WTC11 (cell line): ENCODE measurements at regions not wholly inside any gene's neighbourhood (a gene's known extent, or its start where the extent isn't known, plus 50 kb on each side); places are given as distances from the start of the nearest gene placed in this dataset.

Experiments used
- ATAC-seq: fragments of 200-7000 bp; cut with Tn5 transposase; 2 replicates; pipeline ENCODE4 v1.10.0; 2021; ENCODE audit warnings: mild to moderate bottlenecking, moderate library complexity
- CTCF ChIA-PET: fragments of 300-600 bp; sonication (Branson Sonifier 250); formaldehyde crosslinking; loops from one replicate; lab custom pipeline; 2021; ENCODE audit warnings: antibody characterized with exemption; lab: Charles Lee
- POLR2A ChIA-PET: fragments of 350-600 bp; sonication (Branson Sonifier 250); formaldehyde crosslinking; loops from one replicate; lab custom pipeline; 2021; ENCODE audit warnings: antibody characterized with exemption; lab: Charles Lee
- DNase-seq: peaks from one replicate; pipeline ENCODE4 v3.0.0; 2021; ENCODE audit warnings: low spot score
- H3K27ac Mint-ChIP-seq: 2 replicates; pipeline ENCODE4 v1.8.0; 2021; ENCODE audit warnings: mixed read lengths
- H3K27me3 Mint-ChIP-seq: 2 replicates; pipeline ENCODE4 v1.8.0; 2021; ENCODE audit warnings: low read depth, mild to moderate bottlenecking, moderate library complexity, mixed read lengths
- H3K36me3 Mint-ChIP-seq: 2 replicates; pipeline ENCODE4 v1.8.0; 2021; ENCODE audit warnings: mixed read lengths
- H3K4me1 Mint-ChIP-seq: 2 replicates; pipeline ENCODE4 v1.8.0; 2022; ENCODE audit warnings: mixed read lengths
- H3K4me3 Mint-ChIP-seq: 2 replicates; pipeline ENCODE4 v1.8.0; 2021; ENCODE audit warnings: mild to moderate bottlenecking, moderate library complexity, mixed read lengths
- H3K9me3 Mint-ChIP-seq: 2 replicates; pipeline ENCODE4 v1.8.0; 2021; ENCODE audit warnings: mixed read lengths
- MXD4 ChIP-seq: fragments of 250-450 bp; sonication (Bioruptor Pico); IDR thresholded peaks from 2 replicates; pipeline ENCODE4 v1.8.0; 2021; ENCODE audit warnings: mild to moderate bottlenecking, moderate library complexity, borderline replicate concordance
- NFATC4 ChIP-seq: fragments of 250-450 bp; sonication (Bioruptor Pico); IDR thresholded peaks from 2 replicates; pipeline ENCODE4 v1.9.0; 2021; ENCODE audit warnings: mild to moderate bottlenecking
- OVOL2 ChIP-seq: fragments of 250-450 bp; sonication (Bioruptor Pico); IDR thresholded peaks from 2 replicates; pipeline ENCODE4 v1.9.0; 2021; ENCODE audit warnings: mild to moderate bottlenecking, borderline replicate concordance
- RORB ChIP-seq: fragments of 250-450 bp; sonication (Bioruptor Pico); IDR thresholded peaks from 2 replicates; pipeline ENCODE4 v1.9.0; 2021; ENCODE audit warnings: mild to moderate bottlenecking
- SP1 ChIP-seq: sonication (generic); formaldehyde crosslinking; conservative IDR thresholded peaks from 2 replicates; pipeline ENCODE4 v1.8.1; 2022; ENCODE audit warnings: missing genetic modification reagents
- TEAD1 ChIP-seq: sonication (generic); formaldehyde crosslinking; IDR thresholded peaks from 2 replicates; pipeline ENCODE4 v1.8.0; 2022; ENCODE audit warnings: mild to moderate bottlenecking, missing genetic modification reagents
- TP53 ChIP-seq: sonication (generic); formaldehyde crosslinking; IDR thresholded peaks from 2 replicates; pipeline ENCODE4 v1.8.1; 2023; ENCODE audit warnings: mild to moderate bottlenecking, missing genetic modification reagents
- ZNF232 ChIP-seq: sonication (generic); formaldehyde crosslinking; IDR thresholded peaks from 2 replicates; pipeline ENCODE4 v1.8.0; 2022; ENCODE audit warnings: mild to moderate bottlenecking, missing genetic modification reagents
- ZNF263 ChIP-seq: sonication (generic); formaldehyde crosslinking; IDR thresholded peaks from 2 replicates; pipeline ENCODE4 v1.8.1; 2022; ENCODE audit warnings: low read depth, mild to moderate bottlenecking, moderate library complexity, missing genetic modification reagents
- ZNF671 ChIP-seq: fragments of 250-450 bp; sonication (Bioruptor Pico); IDR thresholded peaks from 2 replicates; pipeline ENCODE4 v1.8.0; 2021; ENCODE audit warnings: mild to moderate bottlenecking
- TF ChIP-seq, protein P1 (sequence below): sonication (generic); formaldehyde crosslinking; IDR thresholded peaks from 2 replicates; pipeline ENCODE4 v1.8.1; 2022; ENCODE audit warnings: missing genetic modification reagents, borderline replicate concordance
- TF ChIP-seq, protein P2 (sequence below): fragments of 250-450 bp; sonication (Bioruptor Pico); IDR thresholded peaks from 2 replicates; pipeline ENCODE4 v1.9.0; 2021; ENCODE audit warnings: mild to moderate bottlenecking, borderline replicate concordance
- TF ChIP-seq, protein P3 (sequence below): fragments of 250-450 bp; sonication (Bioruptor Pico); IDR thresholded peaks from 2 replicates; pipeline ENCODE4 v1.9.0; 2021; ENCODE audit warnings: moderate library complexity, mild to moderate bottlenecking, inconsistent platforms, borderline replicate concordance
- TF ChIP-seq, protein P4 (sequence below): fragments of 250-450 bp; sonication (Bioruptor Pico); conservative IDR thresholded peaks from 2 replicates; pipeline ENCODE4 v1.9.0; 2021; ENCODE audit warnings: mild to moderate bottlenecking
- TF ChIP-seq, protein P5 (sequence below): fragments of 250-450 bp; sonication (Bioruptor Pico); IDR thresholded peaks from 2 replicates; pipeline ENCODE4 v2.1.2; 2022; ENCODE audit warnings: mild to moderate bottlenecking, moderate library complexity
- TF ChIP-seq, protein P6 (sequence below): sonication (generic); formaldehyde crosslinking; IDR thresholded peaks from 2 replicates; pipeline ENCODE4 v1.8.0; 2022; ENCODE audit warnings: mild to moderate bottlenecking, missing genetic modification reagents

DNA sequence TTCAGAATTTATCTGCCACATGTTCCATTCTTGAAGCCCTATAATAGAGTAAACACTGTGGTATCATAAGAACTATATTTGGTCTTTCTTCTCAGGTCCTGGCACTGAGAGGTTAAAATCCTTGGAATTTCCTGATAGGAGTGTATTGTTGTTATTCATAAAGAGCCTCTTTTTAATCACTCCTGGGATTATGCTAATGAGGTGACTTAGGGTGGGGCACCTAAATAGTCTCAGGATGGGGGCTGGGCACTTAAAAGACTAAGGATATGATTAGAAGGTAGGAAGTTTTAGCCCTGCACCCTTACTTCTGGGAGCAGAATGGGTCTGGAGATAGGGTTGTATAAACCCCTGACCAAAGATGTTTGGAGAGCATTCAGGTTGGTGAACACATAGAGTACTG lies 755.2 kb upstream of the TENM4 start:
- ATAC-seq (no peak), DNase-seq (no peak)
- Mint-ChIP-seq H3K9me3 (no peaks in the 10 kb centered on the region), H3K4me1 (peaks cover 22% of the 10 kb centered on the region), H3K27ac (0 out of 2 replicates have a peak overlapping the region, but pooled peaks have one; percentile 29), H3K36me3 (no peaks in the 10 kb centered on the region), H3K27me3 (no peaks in the 10 kb centered on the region), H3K4me3 (no peak overlapping the region)
- ChIA-PET POLR2A (interaction anchor here (0.6 kb wide), 1 partner anchor 20 kb away, joined by 5 read pairs; no protein-coding TSS in a partner anchor), CTCF (no interaction called here)
- TF ChIP-seq MXD4 (CRISPR knock-in tag) (no peak), NFATC4 (CRISPR knock-in tag) (no peak), RORB (CRISPR knock-in tag) (no peak), ZNF232 (CRISPR knock-in tag) (no peak), ZNF671 (CRISPR knock-in tag) (no peak), TEAD1 (no peak), TP53 (CRISPR knock-in tag) (no peak), SP1 (CRISPR knock-in tag) (no peak), ZNF263 (no peak), OVOL2 (CRISPR knock-in tag) (no peak)
- TF ChIP-seq, protein P1, sequence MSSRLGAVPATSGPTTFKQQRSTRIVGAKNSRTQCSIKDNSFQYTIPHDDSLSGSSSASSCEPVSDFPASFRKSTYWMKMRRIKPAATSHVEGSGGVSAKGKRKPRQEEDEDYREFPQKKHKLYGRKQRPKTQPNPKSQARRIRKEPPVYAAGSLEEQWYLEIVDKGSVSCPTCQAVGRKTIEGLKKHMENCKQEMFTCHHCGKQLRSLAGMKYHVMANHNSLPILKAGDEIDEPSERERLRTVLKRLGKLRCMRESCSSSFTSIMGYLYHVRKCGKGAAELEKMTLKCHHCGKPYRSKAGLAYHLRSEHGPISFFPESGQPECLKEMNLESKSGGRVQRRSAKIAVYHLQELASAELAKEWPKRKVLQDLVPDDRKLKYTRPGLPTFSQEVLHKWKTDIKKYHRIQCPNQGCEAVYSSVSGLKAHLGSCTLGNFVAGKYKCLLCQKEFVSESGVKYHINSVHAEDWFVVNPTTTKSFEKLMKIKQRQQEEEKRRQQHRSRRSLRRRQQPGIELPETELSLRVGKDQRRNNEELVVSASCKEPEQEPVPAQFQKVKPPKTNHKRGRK, result no peak
- TF ChIP-seq, protein P2, sequence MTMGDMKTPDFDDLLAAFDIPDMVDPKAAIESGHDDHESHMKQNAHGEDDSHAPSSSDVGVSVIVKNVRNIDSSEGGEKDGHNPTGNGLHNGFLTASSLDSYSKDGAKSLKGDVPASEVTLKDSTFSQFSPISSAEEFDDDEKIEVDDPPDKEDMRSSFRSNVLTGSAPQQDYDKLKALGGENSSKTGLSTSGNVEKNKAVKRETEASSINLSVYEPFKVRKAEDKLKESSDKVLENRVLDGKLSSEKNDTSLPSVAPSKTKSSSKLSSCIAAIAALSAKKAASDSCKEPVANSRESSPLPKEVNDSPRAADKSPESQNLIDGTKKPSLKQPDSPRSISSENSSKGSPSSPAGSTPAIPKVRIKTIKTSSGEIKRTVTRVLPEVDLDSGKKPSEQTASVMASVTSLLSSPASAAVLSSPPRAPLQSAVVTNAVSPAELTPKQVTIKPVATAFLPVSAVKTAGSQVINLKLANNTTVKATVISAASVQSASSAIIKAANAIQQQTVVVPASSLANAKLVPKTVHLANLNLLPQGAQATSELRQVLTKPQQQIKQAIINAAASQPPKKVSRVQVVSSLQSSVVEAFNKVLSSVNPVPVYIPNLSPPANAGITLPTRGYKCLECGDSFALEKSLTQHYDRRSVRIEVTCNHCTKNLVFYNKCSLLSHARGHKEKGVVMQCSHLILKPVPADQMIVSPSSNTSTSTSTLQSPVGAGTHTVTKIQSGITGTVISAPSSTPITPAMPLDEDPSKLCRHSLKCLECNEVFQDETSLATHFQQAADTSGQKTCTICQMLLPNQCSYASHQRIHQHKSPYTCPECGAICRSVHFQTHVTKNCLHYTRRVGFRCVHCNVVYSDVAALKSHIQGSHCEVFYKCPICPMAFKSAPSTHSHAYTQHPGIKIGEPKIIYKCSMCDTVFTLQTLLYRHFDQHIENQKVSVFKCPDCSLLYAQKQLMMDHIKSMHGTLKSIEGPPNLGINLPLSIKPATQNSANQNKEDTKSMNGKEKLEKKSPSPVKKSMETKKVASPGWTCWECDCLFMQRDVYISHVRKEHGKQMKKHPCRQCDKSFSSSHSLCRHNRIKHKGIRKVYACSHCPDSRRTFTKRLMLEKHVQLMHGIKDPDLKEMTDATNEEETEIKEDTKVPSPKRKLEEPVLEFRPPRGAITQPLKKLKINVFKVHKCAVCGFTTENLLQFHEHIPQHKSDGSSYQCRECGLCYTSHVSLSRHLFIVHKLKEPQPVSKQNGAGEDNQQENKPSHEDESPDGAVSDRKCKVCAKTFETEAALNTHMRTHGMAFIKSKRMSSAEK (CRISPR knock-in tag), result no peak
- TF ChIP-seq, protein P3, sequence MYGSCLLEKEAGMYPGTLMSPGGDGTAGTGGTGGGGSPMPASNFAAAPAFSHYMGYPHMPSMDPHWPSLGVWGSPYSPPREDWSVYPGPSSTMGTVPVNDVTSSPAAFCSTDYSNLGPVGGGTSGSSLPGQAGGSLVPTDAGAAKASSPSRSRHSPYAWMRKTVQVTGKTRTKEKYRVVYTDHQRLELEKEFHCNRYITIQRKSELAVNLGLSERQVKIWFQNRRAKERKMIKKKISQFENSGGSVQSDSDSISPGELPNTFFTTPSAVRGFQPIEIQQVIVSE (CRISPR knock-in tag), result no peak
- TF ChIP-seq, protein P4, sequence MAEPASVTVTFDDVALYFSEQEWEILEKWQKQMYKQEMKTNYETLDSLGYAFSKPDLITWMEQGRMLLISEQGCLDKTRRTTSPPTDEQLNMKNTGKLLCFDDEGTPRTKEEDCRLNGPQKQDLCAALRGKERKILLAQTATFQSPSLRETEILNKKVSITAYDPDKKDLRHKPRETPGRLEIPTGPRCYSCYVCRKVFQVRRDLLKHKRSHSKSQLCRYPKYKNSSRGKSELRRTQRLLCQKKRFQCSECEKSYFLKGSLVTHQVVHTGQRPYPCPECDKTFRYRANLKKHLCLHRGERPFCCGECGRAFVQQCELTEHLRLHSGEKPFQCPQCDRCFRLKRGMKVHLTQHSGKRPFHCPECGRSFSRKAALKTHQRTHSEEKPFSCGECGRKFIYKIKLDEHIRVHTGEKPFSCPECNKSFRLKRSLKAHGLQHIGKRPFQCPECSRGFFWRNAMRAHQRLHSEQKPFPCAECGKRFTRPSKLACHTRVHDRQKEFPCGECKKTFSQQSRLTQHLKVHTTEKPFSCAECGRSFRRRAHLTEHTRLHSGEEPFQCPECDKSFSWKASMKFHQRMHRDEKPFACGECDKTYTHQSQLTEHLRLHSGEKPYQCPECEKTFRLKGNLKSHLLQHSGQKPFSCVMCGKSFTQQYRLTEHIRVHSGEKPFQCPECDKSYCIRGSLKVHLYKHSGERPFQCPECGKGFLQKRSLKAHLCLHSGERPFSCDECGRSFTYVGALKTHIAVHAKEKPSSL (CRISPR knock-in tag), result no peak
- TF ChIP-seq, protein P5, sequence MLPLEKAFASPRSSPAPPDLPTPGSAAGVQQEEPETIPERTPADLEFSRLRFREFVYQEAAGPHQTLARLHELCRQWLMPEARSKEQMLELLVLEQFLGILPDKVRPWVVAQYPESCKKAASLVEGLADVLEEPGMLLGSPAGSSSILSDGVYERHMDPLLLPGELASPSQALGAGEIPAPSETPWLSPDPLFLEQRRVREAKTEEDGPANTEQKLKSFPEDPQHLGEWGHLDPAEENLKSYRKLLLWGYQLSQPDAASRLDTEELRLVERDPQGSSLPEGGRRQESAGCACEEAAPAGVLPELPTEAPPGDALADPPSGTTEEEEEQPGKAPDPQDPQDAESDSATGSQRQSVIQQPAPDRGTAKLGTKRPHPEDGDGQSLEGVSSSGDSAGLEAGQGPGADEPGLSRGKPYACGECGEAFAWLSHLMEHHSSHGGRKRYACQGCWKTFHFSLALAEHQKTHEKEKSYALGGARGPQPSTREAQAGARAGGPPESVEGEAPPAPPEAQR, result no peak
- TF ChIP-seq, protein P6, sequence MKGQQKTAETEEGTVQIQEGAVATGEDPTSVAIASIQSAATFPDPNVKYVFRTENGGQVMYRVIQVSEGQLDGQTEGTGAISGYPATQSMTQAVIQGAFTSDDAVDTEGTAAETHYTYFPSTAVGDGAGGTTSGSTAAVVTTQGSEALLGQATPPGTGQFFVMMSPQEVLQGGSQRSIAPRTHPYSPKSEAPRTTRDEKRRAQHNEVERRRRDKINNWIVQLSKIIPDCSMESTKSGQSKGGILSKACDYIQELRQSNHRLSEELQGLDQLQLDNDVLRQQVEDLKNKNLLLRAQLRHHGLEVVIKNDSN (CRISPR knock-in tag), result no peak
